ENCODE measurements at regions not wholly inside any gene's neighbourhood (a gene's known extent, or its start where the extent isn't known, plus 50 kb on each side); places are given as distances from the start of the nearest gene placed in this dataset.

DNA sequence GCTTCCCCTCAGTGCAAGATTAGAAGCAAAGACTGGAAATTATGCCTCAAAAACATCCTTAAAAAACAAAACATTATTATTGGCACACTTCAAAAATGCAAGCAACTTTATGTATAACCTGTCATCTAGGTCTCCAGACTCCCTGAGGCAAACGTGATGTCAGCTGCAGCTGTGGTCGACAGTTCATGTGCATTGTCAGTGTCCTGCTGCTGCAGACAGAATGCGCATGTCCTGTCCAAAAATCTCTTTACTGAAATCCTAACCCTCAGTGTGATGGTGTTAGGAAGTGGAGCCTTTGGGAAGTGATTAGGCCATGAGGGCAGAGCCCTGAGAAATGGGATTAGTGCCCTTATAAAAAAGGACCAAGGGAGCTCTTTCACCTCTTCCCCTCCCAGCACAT, 126.9 kb downstream of the CYRIA start (continued):
- TF ChIP-seq, protein P1, sequence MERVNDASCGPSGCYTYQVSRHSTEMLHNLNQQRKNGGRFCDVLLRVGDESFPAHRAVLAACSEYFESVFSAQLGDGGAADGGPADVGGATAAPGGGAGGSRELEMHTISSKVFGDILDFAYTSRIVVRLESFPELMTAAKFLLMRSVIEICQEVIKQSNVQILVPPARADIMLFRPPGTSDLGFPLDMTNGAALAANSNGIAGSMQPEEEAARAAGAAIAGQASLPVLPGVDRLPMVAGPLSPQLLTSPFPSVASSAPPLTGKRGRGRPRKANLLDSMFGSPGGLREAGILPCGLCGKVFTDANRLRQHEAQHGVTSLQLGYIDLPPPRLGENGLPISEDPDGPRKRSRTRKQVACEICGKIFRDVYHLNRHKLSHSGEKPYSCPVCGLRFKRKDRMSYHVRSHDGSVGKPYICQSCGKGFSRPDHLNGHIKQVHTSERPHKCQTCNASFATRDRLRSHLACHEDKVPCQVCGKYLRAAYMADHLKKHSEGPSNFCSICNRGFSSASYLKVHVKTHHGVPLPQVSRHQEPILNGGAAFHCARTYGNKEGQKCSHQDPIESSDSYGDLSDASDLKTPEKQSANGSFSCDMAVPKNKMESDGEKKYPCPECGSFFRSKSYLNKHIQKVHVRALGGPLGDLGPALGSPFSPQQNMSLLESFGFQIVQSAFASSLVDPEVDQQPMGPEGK (CRISPR knock-in tag; IDR thresholded peaks at IDR 0.05; ENCODE audit: borderline replicate concordance) = no peak
- TF ChIP-seq, protein P2, sequence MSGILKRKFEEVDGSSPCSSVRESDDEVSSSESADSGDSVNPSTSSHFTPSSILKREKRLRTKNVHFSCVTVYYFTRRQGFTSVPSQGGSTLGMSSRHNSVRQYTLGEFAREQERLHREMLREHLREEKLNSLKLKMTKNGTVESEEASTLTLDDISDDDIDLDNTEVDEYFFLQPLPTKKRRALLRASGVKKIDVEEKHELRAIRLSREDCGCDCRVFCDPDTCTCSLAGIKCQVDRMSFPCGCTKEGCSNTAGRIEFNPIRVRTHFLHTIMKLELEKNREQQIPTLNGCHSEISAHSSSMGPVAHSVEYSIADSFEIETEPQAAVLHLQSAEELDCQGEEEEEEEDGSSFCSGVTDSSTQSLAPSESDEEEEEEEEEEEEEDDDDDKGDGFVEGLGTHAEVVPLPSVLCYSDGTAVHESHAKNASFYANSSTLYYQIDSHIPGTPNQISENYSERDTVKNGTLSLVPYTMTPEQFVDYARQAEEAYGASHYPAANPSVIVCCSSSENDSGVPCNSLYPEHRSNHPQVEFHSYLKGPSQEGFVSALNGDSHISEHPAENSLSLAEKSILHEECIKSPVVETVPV (CRISPR knock-in tag; IDR thresholded peaks at IDR 0.05) = no peak
- TF ChIP-seq ZNF8 (CRISPR knock-in tag; IDR thresholded peaks at IDR 0.05) = no peak
- TF ChIP-seq ZNF70 (CRISPR knock-in tag; IDR thresholded peaks at IDR 0.05) = no peak
- no peak for TF ChIP-seq ESRRG (CRISPR knock-in tag; IDR thresholded peaks at IDR 0.05)

DNA sequence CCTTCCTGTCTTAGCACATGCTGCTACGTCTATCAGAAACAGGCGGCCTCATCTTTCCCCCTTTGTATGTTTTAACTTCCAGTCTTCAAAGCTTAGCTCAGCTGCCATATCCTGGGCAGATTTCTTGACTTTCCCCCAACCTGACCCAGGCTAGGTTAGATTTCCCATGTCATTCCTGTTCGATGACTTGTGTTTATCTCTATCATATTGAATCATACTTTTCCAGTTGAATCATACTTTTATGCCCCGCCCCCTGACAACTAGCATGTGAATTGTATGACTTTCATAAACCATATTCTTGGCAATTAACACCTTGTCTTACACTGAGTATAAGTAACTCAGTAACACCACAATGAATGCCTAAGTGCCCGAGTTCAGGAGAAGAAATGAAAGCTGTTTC, 128.3 kb downstream of the CYRIA start:
- TF ChIP-seq SNAI2 (CRISPR knock-in tag; IDR thresholded peaks at IDR 0.05) (no peak), ZNF8 (CRISPR knock-in tag; IDR thresholded peaks at IDR 0.05) (no peak), GLIS3 (CRISPR knock-in tag; IDR thresholded peaks at IDR 0.05) (no peak), CSDC2 (CRISPR knock-in tag; IDR thresholded peaks at IDR 0.05) (no peak), RARB (CRISPR knock-in tag; IDR thresholded peaks at IDR 0.05) (no peak), ISL1 (CRISPR knock-in tag; IDR thresholded peaks at IDR 0.05) (no peak), TOX (CRISPR knock-in tag; IDR thresholded peaks at IDR 0.05; ENCODE audit: borderline replicate concordance) (no peak), ZNF70 (CRISPR knock-in tag; IDR thresholded peaks at IDR 0.05) (no peak), ZFP3 (CRISPR knock-in tag; IDR thresholded peaks at IDR 0.05) (no peak), ESRRG (CRISPR knock-in tag; IDR thresholded peaks at IDR 0.05) (no peak), TCF4 (CRISPR knock-in tag; IDR thresholded peaks at IDR 0.05; ENCODE audit: borderline replicate concordance) (no peak), BACH2 (CRISPR knock-in tag; IDR thresholded peaks at IDR 0.05; ENCODE audit: borderline replicate concordance) (no peak), ZFP30 (CRISPR knock-in tag; IDR thresholded peaks at IDR 0.05) (no peak), OSR1 (CRISPR knock-in tag; IDR thresholded peaks at IDR 0.05) (no peak), ARNTL (CRISPR knock-in tag; IDR thresholded peaks at IDR 0.05; ENCODE audit: borderline replicate concordance, low read depth) (no peak)
- TF ChIP-seq, protein P1 (CRISPR knock-in tag; IDR thresholded peaks at IDR 0.05; ENCODE audit: borderline replicate concordance) = no peak
- TF ChIP-seq, protein P3, sequence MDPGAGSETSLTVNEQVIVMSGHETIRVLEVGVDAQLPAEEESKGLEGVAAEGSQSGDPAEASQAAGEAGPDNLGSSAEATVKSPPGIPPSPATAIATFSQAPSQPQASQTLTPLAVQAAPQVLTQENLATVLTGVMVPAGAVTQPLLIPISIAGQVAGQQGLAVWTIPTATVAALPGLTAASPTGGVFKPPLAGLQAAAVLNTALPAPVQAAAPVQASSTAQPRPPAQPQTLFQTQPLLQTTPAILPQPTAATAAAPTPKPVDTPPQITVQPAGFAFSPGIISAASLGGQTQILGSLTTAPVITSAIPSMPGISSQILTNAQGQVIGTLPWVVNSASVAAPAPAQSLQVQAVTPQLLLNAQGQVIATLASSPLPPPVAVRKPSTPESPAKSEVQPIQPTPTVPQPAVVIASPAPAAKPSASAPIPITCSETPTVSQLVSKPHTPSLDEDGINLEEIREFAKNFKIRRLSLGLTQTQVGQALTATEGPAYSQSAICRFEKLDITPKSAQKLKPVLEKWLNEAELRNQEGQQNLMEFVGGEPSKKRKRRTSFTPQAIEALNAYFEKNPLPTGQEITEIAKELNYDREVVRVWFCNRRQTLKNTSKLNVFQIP (CRISPR knock-in tag; IDR thresholded peaks at IDR 0.05; ENCODE audit: borderline replicate concordance, low read depth) = no peak
- TF ChIP-seq, protein P4, sequence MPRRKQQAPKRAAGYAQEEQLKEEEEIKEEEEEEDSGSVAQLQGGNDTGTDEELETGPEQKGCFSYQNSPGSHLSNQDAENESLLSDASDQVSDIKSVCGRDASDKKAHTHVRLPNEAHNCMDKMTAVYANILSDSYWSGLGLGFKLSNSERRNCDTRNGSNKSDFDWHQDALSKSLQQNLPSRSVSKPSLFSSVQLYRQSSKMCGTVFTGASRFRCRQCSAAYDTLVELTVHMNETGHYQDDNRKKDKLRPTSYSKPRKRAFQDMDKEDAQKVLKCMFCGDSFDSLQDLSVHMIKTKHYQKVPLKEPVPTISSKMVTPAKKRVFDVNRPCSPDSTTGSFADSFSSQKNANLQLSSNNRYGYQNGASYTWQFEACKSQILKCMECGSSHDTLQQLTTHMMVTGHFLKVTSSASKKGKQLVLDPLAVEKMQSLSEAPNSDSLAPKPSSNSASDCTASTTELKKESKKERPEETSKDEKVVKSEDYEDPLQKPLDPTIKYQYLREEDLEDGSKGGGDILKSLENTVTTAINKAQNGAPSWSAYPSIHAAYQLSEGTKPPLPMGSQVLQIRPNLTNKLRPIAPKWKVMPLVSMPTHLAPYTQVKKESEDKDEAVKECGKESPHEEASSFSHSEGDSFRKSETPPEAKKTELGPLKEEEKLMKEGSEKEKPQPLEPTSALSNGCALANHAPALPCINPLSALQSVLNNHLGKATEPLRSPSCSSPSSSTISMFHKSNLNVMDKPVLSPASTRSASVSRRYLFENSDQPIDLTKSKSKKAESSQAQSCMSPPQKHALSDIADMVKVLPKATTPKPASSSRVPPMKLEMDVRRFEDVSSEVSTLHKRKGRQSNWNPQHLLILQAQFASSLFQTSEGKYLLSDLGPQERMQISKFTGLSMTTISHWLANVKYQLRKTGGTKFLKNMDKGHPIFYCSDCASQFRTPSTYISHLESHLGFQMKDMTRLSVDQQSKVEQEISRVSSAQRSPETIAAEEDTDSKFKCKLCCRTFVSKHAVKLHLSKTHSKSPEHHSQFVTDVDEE (CRISPR knock-in tag; IDR thresholded peaks at IDR 0.05) = no peak
- no peak for ATAC-seq

DNA sequence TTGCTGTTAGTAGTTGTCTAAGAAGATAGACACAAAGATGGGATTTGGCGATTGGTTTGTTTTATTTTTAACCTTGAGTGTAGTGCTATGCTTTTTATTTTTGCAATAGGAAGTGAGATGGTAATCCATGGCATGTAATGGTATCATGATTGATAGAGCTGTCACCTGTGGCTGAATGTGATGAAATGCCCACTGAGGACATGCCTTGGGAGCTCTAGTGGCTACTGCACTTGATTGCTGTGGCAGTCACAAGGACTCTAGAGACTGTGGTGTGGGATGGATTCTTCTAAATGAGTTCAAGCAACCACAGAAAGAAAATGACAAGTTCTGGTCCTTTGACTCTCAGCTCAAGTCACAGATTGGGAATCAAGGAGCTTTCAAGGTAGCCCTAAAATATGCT, 139.4 kb downstream of the CYRIA start:
- no peak for ATAC-seq
- TF ChIP-seq GLIS3 (CRISPR knock-in tag; IDR thresholded peaks at IDR 0.05) = no peak
- TF ChIP-seq TOX (CRISPR knock-in tag; IDR thresholded peaks at IDR 0.05; ENCODE audit: borderline replicate concordance) = no peak
- TF ChIP-seq ZNF70 (CRISPR knock-in tag; IDR thresholded peaks at IDR 0.05) = no peak
- no peak for TF ChIP-seq TCF4 (CRISPR knock-in tag; IDR thresholded peaks at IDR 0.05; ENCODE audit: borderline replicate concordance)
- TF ChIP-seq RARB (CRISPR knock-in tag; IDR thresholded peaks at IDR 0.05) = no peak
- no peak for TF ChIP-seq ZFP30 (CRISPR knock-in tag; IDR thresholded peaks at IDR 0.05)
- TF ChIP-seq, protein P1 (CRISPR knock-in tag; IDR thresholded peaks at IDR 0.05; ENCODE audit: borderline replicate concordance) = no peak
